HT-29 (cell line): ENCODE measurements at regions not wholly inside any gene's neighbourhood (a gene's known extent, or its start where the extent isn't known, plus 50 kb on each side); places are given as distances from the start of the nearest gene placed in this dataset.
"Not testable (repeated sequence)": the region's sequence is repeated elsewhere in the genome, so short reads cannot be mapped to it uniquely, and the experiment has no call there.

Source experiments
- DNase-seq: peaks from one replicate; pipeline ENCODE4 v3.0.0-alpha.2; 2015; ENCODE audit warnings: low spot score

DNA sequence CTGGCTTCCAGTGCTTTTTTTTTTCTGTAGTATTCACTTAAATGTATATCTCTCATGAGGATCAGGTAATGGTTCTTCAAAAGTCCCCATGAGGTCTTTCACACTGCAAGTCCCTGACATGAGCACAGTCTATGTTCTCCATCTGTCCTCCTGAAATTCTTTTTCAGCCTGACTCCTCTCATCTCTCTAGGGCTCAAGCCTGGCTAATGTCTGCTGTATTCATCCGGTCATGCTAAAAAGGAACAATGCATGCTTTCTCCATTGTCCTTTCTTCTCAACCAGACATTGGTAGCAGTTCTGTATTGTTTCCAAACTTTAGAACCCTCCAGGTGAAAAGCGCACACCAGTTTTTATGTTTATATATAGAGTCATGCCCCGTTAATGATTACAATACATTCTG, 368.3 kb upstream of the OLFM3 start:
- no peak for DNase-seq

DNA sequence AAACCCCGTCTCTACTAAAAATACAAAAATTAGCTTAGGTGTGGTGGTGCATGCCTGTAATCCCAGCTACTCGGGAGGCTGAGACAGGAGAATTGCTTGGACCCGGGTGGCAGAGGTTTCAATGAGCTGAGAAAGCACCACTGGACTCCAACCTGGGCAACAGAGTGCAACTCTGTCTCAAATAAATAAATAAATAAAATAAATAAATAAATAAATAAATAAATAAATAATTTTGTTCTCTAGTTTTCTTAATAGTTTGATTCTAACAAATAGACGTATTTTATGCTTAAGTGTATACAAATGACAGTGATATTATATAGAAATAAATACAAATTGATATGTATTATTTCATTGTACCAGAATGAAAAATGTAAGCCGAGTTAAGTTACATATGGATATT, 339.9 kb upstream of the OLFM3 start:
- DNase-seq: no peak

GRCh38 chr1:102318104-102318806, 321.5 kb upstream of the OLFM3 start:
- no peak for DNase-seq

DNA sequence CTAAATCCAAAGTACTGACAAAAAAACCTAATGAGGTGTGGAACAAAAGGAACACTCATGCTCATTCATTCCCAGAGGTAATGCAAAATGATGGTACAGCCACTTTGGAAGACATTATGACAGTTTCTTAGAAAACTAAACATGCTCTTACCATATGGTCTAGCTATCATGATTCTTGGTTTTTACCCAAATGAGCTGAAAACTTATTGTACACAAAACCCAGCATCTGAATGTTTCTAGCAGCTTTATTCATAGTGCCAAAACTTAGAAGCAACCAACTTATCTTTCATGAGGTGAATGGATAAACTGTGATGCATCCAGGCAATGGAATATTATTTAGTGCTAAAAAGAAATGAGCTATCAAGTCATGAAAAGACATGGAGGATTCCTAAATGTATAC, 318.4 kb upstream of the OLFM3 start:
- DNase-seq: no peak

- no peak for DNase-seq
Measured at GRCh38 chr1:102296116-102296515, 299.4 kb upstream of the OLFM3 start.

GRCh38 chr1:102282955-102283354, 286.2 kb upstream of the OLFM3 start:
- no peak for DNase-seq

DNA sequence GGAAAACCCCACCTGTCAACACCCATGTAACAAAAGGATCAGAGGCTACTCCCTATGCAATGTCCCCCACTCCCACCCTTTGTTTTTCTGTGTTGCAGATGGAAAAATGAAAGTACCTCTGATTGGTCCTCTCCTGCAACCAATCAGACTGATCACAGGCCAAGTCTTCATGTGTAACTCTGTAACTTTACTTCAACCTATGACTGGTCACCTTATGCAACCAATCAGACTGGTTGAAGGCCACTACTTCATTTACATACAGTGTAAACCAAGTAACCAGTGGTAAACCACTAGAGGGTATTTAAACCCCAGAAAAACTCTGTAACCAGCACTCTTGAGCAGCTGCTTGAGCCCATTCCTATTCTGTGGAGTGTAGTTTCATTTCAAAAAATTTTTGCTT, 266.3 kb upstream of the OLFM3 start:
- no peak for DNase-seq

DNA sequence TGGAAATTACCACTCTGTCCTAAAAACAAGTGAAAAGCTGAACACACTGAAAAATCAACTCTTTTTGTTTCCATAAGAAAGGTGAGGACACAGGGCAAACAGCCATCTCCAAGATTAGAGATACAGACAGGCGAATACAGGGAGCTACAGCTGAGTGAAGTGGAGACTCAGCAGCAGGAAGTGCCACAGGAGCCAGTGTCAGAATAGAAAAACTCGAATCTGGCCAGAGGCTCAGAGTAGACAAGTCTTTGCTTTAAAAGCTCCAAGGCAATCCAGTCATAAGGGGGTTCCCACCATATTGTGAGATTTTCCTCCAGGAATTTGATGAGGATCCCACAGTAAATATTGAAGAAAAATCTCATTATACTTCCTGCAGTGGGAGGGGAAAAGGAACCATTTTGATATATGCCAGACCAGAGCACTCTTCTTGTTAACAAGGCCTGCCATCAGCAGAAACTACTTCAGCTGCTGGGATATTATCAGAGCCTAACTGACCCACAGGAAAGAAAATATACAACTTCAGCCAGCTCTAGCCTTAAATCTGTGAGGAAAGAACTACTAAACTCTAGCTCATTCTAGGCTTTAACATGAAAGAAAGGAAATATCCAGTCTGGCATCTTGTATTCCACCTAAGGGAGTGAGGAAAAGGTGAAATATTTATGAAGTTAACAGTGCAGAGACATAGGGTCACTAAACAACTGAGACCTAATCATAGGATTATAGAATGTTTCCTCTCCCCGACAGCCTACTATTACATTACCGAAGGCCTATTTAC, 256.2 kb upstream of the OLFM3 start:
- DNase-seq: no peak

GRCh38 chr1:102241431-102242338, 245.0 kb upstream of the OLFM3 start:
- no peak for DNase-seq

DNA sequence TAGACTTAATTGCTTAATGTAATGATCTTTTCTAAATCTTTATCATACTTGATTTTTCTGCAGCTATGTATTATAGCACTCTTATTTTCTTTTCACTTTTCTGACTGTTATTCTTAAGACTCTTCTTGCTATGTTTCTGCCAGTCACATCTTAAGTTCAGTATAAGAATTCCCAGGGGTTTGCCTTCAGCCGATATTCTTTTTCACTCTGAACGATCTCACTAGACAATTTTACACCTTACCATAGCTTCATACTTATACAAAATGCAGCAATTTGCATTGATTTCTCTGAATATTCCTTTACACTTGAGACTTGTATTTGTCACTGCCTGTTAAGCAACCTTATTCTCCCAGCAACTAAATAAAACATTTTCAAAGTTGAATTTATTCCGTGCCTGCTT, 242.5 kb upstream of the OLFM3 start:
- no peak for DNase-seq

GRCh38 chr1:102234753-102235359, 238.1 kb upstream of the OLFM3 start:
- no peak for DNase-seq

GRCh38 chr1:102219463-102219862, 222.7 kb upstream of the OLFM3 start:
- DNase-seq: no peak

GRCh38 chr1:102210891-102211290, 214.2 kb upstream of the OLFM3 start:
- DNase-seq: not testable (repeated sequence)

GRCh38 chr1:102191723-102192122, 195.0 kb upstream of the OLFM3 start:
- DNase-seq: peak; percentile 57

DNA sequence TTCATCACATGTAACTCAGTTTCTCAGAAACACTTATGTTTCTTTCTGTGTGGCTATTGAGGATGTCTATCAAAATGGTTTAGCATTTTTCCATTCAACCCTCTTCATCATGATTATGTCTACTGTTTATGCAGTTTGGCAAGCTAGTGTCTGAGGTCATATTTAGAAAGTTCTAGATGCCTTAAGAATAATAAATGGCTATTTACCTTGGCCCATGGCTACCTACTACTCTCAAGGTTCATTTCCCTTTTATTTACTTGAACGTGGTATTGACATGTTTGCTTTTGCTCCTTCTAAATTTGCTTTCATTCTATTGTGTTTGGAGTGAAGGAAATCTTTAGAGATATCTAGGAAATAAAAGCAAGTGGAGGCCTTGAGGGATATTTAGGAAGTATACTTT, 193.7 kb upstream of the OLFM3 start:
- no peak for DNase-seq

DNA sequence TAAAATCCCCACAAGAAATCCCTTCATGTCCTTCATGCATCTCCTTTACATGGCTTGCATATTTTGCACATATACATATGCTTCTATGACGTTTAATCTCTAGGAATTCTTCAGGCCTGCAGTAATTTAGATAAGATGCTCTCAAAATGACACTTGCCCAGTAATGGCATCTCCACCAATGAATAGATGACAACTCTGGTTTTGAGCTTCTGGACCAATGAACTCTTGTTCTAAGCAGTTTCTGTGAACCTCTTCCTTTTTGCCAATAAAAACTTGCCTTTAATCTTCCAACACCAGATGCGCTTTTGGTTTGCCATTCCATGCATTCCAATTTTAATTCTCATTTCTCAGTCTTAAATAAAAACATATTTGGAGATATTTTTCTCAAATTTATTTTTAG, 189.8 kb upstream of the OLFM3 start:
- no peak for DNase-seq

DNA sequence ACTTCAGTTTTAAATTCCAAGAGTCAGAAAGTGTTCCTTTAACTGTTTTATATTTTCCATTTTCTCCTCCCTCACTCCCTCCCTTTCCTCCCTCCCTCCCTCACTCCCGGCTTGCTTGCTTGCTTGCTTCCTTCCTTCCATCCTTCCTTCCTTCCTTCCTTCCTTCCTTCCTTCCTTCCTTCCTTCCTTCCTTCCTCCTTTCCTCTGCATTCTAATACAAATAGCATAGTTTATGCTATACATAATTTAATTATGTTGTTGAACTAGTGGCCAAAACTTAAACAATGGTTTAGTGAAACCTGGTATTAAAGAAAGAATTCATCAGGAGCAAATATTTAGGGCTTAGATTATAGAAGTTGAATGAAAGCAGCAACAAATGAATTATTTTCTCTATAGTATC, 188.5 kb upstream of the OLFM3 start:
- DNase-seq: no peak

GRCh38 chr1:102184477-102184876, 187.8 kb upstream of the OLFM3 start:
- no peak for DNase-seq

- DNase-seq: no peak
Measured at GRCh38 chr1:102183711-102184110, 187.0 kb upstream of the OLFM3 start.

- DNase-seq: no peak
Measured at GRCh38 chr1:102182603-102183260, 186.0 kb upstream of the OLFM3 start.

DNA sequence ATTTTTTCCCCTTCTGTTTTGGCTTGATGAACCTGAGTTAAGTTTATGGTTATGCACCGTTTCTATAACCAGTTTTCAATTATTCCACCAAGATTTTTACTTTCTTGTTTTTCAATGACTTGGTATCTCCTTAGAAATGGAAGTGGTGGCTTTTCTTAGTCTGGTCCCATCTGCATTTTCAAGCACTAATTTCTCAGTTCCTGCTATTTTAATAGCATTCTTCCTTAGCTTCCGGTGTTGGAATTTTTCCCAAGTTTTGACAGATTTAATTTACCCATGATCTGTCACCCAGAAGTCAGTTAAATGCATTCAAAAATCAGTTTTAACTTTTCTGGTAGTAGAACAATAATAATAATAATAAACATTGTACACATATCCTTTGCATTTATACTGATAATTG, 184.6 kb upstream of the OLFM3 start:
- no peak for DNase-seq
